ENCODE measurements at regions not wholly inside any gene's neighbourhood (a gene's known extent, or its start where the extent isn't known, plus 50 kb on each side); places are given as distances from the start of the nearest gene placed in this dataset.

- ChIA-PET POLR2A (no interaction called here), CTCF (no interaction called here)
- Mint-ChIP-seq H3K9me3 (no peaks in the 10 kb centered on the region), H3K27ac (no peak overlapping the region), H3K4me1 (no peaks in the 10 kb centered on the region), H3K4me3 (no peak overlapping the region), H3K27me3 (ENCODE audit: low read depth) (no peaks in the 10 kb centered on the region), H3K36me3 (no peaks in the 10 kb centered on the region)
- no peak for TF ChIP-seq ATF3 (CRISPR knock-in tag; conservative IDR thresholded peaks at IDR 0.05)
- no peak for TF ChIP-seq ATF1 (CRISPR knock-in tag; IDR thresholded peaks at IDR 0.05)
- no peak for TF ChIP-seq ZSCAN18 (CRISPR knock-in tag; IDR thresholded peaks at IDR 0.05)
- no peak for TF ChIP-seq ZNF121 (CRISPR knock-in tag; IDR thresholded peaks at IDR 0.05)
- no peak for TF ChIP-seq GABPB1 (CRISPR knock-in tag; IDR thresholded peaks at IDR 0.05)
- TF ChIP-seq ZNF281 (CRISPR knock-in tag; IDR thresholded peaks at IDR 0.05): no peak
- no peak for TF ChIP-seq HMGA2 (CRISPR knock-in tag; IDR thresholded peaks at IDR 0.05)
- no peak for DNase-seq (ENCODE audit: low spot score)
- no peak for ATAC-seq
Measured at GRCh38 chr6:169839493-169839892, 88.1 kb downstream of the ERMARD start.

- Mint-ChIP-seq H3K9me3 (no peaks in the 10 kb centered on the region), H3K4me3 (no peak overlapping the region), H3K4me1 (no peaks in the 10 kb centered on the region), H3K36me3 (no peaks in the 10 kb centered on the region), H3K27ac (no peak overlapping the region), H3K27me3 (ENCODE audit: low read depth) (no peaks in the 10 kb centered on the region)
- peak; percentile 48; the same call in 1 of the 2 replicates for ATAC-seq
- no peak for DNase-seq (ENCODE audit: low spot score)
- no peak for TF ChIP-seq TCF7 (CRISPR knock-in tag; IDR thresholded peaks at IDR 0.05; ENCODE audit: low read depth)
- no peak for TF ChIP-seq ZNF532 (CRISPR knock-in tag; IDR thresholded peaks at IDR 0.05; ENCODE audit: borderline replicate concordance)
- TF ChIP-seq RORB (CRISPR knock-in tag; IDR thresholded peaks at IDR 0.05): no peak
- TF ChIP-seq NR3C1 (CRISPR knock-in tag; conservative IDR thresholded peaks at IDR 0.05; ENCODE audit: low read depth): no peak
- no peak for TF ChIP-seq ZNF416 (CRISPR knock-in tag; IDR thresholded peaks at IDR 0.05)
- TF ChIP-seq ZNF671 (CRISPR knock-in tag; IDR thresholded peaks at IDR 0.05): no peak
- no peak for TF ChIP-seq TEAD4 (CRISPR knock-in tag; IDR thresholded peaks at IDR 0.05)
- TF ChIP-seq CREM (CRISPR knock-in tag; IDR thresholded peaks at IDR 0.05): no peak
- no peak for TF ChIP-seq STAT6 (CRISPR knock-in tag; conservative IDR thresholded peaks at IDR 0.05; ENCODE audit: low read depth)
- ChIA-PET POLR2A (no interaction called here), CTCF (no interaction called here)
Measured at GRCh38 chr6:169839029-169839481, 87.6 kb downstream of the ERMARD start.

All from WTC11 (cell line).